ENCODE measurements at regions not wholly inside any gene's neighbourhood (a gene's known extent, or its start where the extent isn't known, plus 50 kb on each side); places are given as distances from the start of the nearest gene placed in this dataset.
"Not testable (repeated sequence)": the region's sequence is repeated elsewhere in the genome, so short reads cannot be mapped to it uniquely, and the experiment has no call there.

- DNase-seq (ENCODE audit: low spot score) (no peak), ATAC-seq (no peak)
- Mint-ChIP-seq H3K9me3 (no peaks in the 10 kb centered on the region), H3K4me3 (no peak overlapping the region), H3K4me1 (ENCODE audit: low read depth in 2 of 2) (no peaks in the 10 kb centered on the region), H3K36me3 (no peaks in the 10 kb centered on the region), H3K27ac (no peak overlapping the region), H3K27me3 (no peaks in the 10 kb centered on the region)
These were observed 440.9 kb downstream of the ZNF516 start for GRCh38 chr18:76054156-76054555.

- H3K36me3 Mint-ChIP-seq, result no peaks in the 10 kb centered on the region
- no peaks in the 10 kb centered on the region for H3K27me3 Mint-ChIP-seq
- no peak for ATAC-seq
- H3K27ac Mint-ChIP-seq, result no peak overlapping the region
- no peaks in the 10 kb centered on the region for H3K9me3 Mint-ChIP-seq
- DNase-seq (ENCODE audit: low spot score), result no peak
- H3K4me1 Mint-ChIP-seq (ENCODE audit: low read depth in 2 of 2), result no peaks in the 10 kb centered on the region
- no peak overlapping the region for H3K4me3 Mint-ChIP-seq
These were observed 441.5 kb downstream of the ZNF516 start for GRCh38 chr18:76053551-76053950.

GRCh38 chr18:76052227-76052595 is 442.8 kb downstream of the ZNF516 start:
- no peaks in the 10 kb centered on the region for H3K9me3 Mint-ChIP-seq
- H3K27me3 Mint-ChIP-seq, result no peaks in the 10 kb centered on the region
- no peaks in the 10 kb centered on the region for H3K36me3 Mint-ChIP-seq
- no peak for DNase-seq (ENCODE audit: low spot score)
- ATAC-seq, result no peak
- H3K4me1 Mint-ChIP-seq (ENCODE audit: low read depth in 2 of 2), result no peaks in the 10 kb centered on the region
- no peak overlapping the region for H3K27ac Mint-ChIP-seq
- H3K4me3 Mint-ChIP-seq, result no peak overlapping the region

GRCh38 chr18:76051396-76052226 is 443.4 kb downstream of the ZNF516 start:
- no peak overlapping the region for H3K4me3 Mint-ChIP-seq
- ATAC-seq, result no peak
- no peak for DNase-seq (ENCODE audit: low spot score)
- no peaks in the 10 kb centered on the region for H3K4me1 Mint-ChIP-seq (ENCODE audit: low read depth in 2 of 2)
- no peaks in the 10 kb centered on the region for H3K36me3 Mint-ChIP-seq
- no peaks in the 10 kb centered on the region for H3K27me3 Mint-ChIP-seq
- no peaks in the 10 kb centered on the region for H3K9me3 Mint-ChIP-seq
- H3K27ac Mint-ChIP-seq, result no peak overlapping the region

GRCh38 chr18:76046221-76046620 is 448.8 kb downstream of the ZNF516 start:
- Mint-ChIP-seq H3K4me1 (ENCODE audit: low read depth in 2 of 2) (no peaks in the 10 kb centered on the region), H3K27ac (no peak overlapping the region), H3K4me3 (no peak overlapping the region), H3K27me3 (peaks cover 4 to 12% of the 10 kb centered on the region in 2 donors), H3K9me3 (no peaks in the 10 kb centered on the region), H3K36me3 (no peaks in the 10 kb centered on the region)
- ATAC-seq (no peak), DNase-seq (ENCODE audit: low spot score) (no peak)

- Mint-ChIP-seq H3K9me3 (no peaks in the 10 kb centered on the region), H3K4me1 (ENCODE audit: low read depth in 2 of 2) (no peaks in the 10 kb centered on the region), H3K36me3 (no peaks in the 10 kb centered on the region), H3K27me3 (peaks cover 4 to 19% of the 10 kb centered on the region in 2 donors), H3K27ac (no peak overlapping the region), H3K4me3 (no peak overlapping the region)
- ATAC-seq, result no peak
- DNase-seq (ENCODE audit: low spot score), result no peak
These were observed 452.5 kb downstream of the ZNF516 start for GRCh38 chr18:76042511-76042910.

- no peaks in the 10 kb centered on the region for H3K4me1 Mint-ChIP-seq (ENCODE audit: low read depth in 2 of 2)
These were observed 476.8 kb downstream of the ZNF516 start for GRCh38 chr18:76018210-76018609.

GRCh38 chr18:76013057-76013456 is 482.0 kb downstream of the ZNF516 start:
- Mint-ChIP-seq H3K4me1 (ENCODE audit: low read depth in 2 of 2) (no peaks in the 10 kb centered on the region), H3K4me3 (no peak overlapping the region), H3K27me3 (peaks cover 0 to 4% of the 10 kb centered on the region in 2 donors), H3K27ac (no peak overlapping the region), H3K9me3 (peaks cover 14% of the 10 kb centered on the region), H3K36me3 (no peaks in the 10 kb centered on the region)
- DNase-seq (ENCODE audit: low spot score) (no peak), ATAC-seq (no peak)

More at GRCh38 chr18:76018210-76018609, 476.8 kb downstream of the ZNF516 start:
- H3K9me3 Mint-ChIP-seq, result peaks cover 14% of the 10 kb centered on the region
- ATAC-seq (no peak), DNase-seq (ENCODE audit: low spot score) (no peak)
- peaks cover 0 to 4% of the 10 kb centered on the region in 2 donors for H3K27me3 Mint-ChIP-seq
- no peak overlapping the region for H3K4me3 Mint-ChIP-seq
- H3K36me3 Mint-ChIP-seq, result no peaks in the 10 kb centered on the region
- H3K27ac Mint-ChIP-seq, result no peak overlapping the region

GRCh38 chr18:76005632-76006208 is 489.3 kb downstream of the ZNF516 start:
- H3K27me3 Mint-ChIP-seq, result peaks cover 0 to 5% of the 10 kb centered on the region in 2 donors
- H3K4me1 Mint-ChIP-seq (ENCODE audit: low read depth in 2 of 2), result no peaks in the 10 kb centered on the region
- H3K36me3 Mint-ChIP-seq, result no peaks in the 10 kb centered on the region
- no peak for ATAC-seq
- H3K9me3 Mint-ChIP-seq, result no peaks in the 10 kb centered on the region
- no peak overlapping the region for H3K4me3 Mint-ChIP-seq
- no peak overlapping the region for H3K27ac Mint-ChIP-seq
- no peak for DNase-seq (ENCODE audit: low spot score)

GRCh38 chr18:75987913-75988312 is 507.1 kb downstream of the ZNF516 start:
- H3K9me3 Mint-ChIP-seq; H3K4me3 Mint-ChIP-seq; H3K36me3 Mint-ChIP-seq; ATAC-seq; H3K27ac Mint-ChIP-seq; DNase-seq (ENCODE audit: low spot score); H3K27me3 Mint-ChIP-seq; H3K4me1 Mint-ChIP-seq (ENCODE audit: low read depth in 2 of 2): not testable (repeated sequence)

GRCh38 chr18:75984853-75985252 is 510.2 kb downstream of the ZNF516 start:
- Mint-ChIP-seq H3K4me1 (ENCODE audit: low read depth in 2 of 2) (no peaks in the 10 kb centered on the region), H3K27me3 (no peaks in the 10 kb centered on the region), H3K4me3 (no peak overlapping the region), H3K36me3 (no peaks in the 10 kb centered on the region), H3K27ac (no peak overlapping the region), H3K9me3 (no peaks in the 10 kb centered on the region)
- ATAC-seq, result no peak
- no peak for DNase-seq (ENCODE audit: low spot score)

- Mint-ChIP-seq H3K36me3 (no peaks in the 10 kb centered on the region), H3K27me3 (no peaks in the 10 kb centered on the region), H3K4me3 (no peak overlapping the region), H3K27ac (no peak overlapping the region), H3K9me3 (no peaks in the 10 kb centered on the region), H3K4me1 (ENCODE audit: low read depth in 2 of 2) (no peaks in the 10 kb centered on the region)
- ATAC-seq (no peak), DNase-seq (ENCODE audit: low spot score) (no peak)
These were observed 513.9 kb downstream of the ZNF516 start for GRCh38 chr18:75981102-75981501.

GRCh38 chr18:75977081-75977480 is 518.0 kb downstream of the ZNF516 start:
- Mint-ChIP-seq H3K9me3 (peaks cover 6% of the 10 kb centered on the region), H3K4me3 (no peak overlapping the region), H3K4me1 (ENCODE audit: low read depth in 2 of 2) (no peaks in the 10 kb centered on the region), H3K27ac (no peak overlapping the region), H3K27me3 (peaks cover 0 to 2% of the 10 kb centered on the region in 2 donors), H3K36me3 (no peaks in the 10 kb centered on the region)
- ATAC-seq, result no peak
- no peak for DNase-seq (ENCODE audit: low spot score)

- Mint-ChIP-seq H3K27ac (no peak overlapping the region), H3K36me3 (no peaks in the 10 kb centered on the region), H3K9me3 (peaks cover under 1% of the 10 kb centered on the region), H3K27me3 (no peaks in the 10 kb centered on the region), H3K4me1 (ENCODE audit: low read depth in 2 of 2) (no peaks in the 10 kb centered on the region), H3K4me3 (no peak overlapping the region)
- DNase-seq (ENCODE audit: low spot score), result no peak
- no peak for ATAC-seq
These were observed 524.8 kb downstream of the ZNF516 start for GRCh38 chr18:75970212-75970611.
